Mammary epithelial cell (primary cell): ENCODE measurements at regions not wholly inside any gene's neighbourhood (a gene's known extent, or its start where the extent isn't known, plus 50 kb on each side); places are given as distances from the start of the nearest gene placed in this dataset.

Source experiments
- EZH2 ChIP-seq: IDR thresholded peaks from 2 replicates; pipeline ENCODE4 v1.6.1; 2012; ENCODE audit warnings: low read length, inconsistent platforms, borderline replicate concordance
- TF ChIP-seq, protein P1 (sequence below), 2 donors: IDR thresholded peaks in 1 of 2; conservative IDR thresholded peaks in 1 of 2; 2 replicates each; pipeline ENCODE4 v1.5.1; 2011 to 2012; ENCODE audit warnings: inconsistent platforms in 2 of 2, low read length in 2 of 2, mild to moderate bottlenecking in 2 of 2, control low read depth in 1 of 2, low read depth in 1 of 2; ENCODE audit not compliant: insufficient read depth in 1 of 2; ENCODE audit errors: extremely low read depth in 1 of 2

DNA sequence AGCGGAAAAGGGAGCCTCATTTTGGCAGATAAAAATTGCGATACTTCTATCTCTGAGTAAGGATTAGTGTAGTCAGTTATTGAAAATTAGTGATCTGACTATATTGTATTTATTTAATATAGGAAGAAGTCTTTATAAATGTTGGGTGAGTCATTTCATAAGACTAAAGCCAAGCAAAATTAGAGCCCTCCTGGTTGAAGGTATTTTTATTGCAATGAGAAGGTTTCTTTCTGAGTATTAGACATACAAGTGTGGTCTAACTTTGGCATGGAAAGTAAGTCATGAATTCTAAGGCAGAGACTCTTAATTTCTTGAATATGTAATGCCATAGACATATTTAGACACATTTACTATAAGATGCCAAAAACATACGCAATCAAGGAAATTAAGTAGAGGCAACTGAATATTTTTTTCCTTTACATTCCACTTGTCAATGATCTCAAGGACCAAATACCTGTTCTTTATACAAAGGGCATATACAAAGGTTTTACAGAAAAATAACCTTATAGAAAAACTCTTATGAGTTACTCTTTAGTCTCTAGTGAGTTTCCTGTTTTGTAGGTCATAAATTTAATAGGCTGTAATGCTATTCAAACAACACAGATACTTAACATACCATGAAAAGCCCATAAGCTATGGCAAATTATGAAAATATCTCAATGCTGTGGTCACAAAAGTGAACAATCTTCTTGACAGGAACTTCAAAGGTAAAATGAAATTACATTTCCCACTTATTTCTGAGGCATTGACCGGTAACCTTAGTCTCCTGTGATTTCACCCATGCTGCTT lies 156.6 kb upstream of the BTG1 start:
- TF ChIP-seq, protein P1, sequence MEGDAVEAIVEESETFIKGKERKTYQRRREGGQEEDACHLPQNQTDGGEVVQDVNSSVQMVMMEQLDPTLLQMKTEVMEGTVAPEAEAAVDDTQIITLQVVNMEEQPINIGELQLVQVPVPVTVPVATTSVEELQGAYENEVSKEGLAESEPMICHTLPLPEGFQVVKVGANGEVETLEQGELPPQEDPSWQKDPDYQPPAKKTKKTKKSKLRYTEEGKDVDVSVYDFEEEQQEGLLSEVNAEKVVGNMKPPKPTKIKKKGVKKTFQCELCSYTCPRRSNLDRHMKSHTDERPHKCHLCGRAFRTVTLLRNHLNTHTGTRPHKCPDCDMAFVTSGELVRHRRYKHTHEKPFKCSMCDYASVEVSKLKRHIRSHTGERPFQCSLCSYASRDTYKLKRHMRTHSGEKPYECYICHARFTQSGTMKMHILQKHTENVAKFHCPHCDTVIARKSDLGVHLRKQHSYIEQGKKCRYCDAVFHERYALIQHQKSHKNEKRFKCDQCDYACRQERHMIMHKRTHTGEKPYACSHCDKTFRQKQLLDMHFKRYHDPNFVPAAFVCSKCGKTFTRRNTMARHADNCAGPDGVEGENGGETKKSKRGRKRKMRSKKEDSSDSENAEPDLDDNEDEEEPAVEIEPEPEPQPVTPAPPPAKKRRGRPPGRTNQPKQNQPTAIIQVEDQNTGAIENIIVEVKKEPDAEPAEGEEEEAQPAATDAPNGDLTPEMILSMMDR (conservative IDR thresholded peaks at IDR 0.05 in 1 of 2, IDR thresholded peaks at IDR 0.05 in 1 of 2; ENCODE audit: extremely low read depth in 1 of 2, insufficient read depth in 1 of 2, low read depth in 1 of 2, low read length in 2 of 2) = no peak
- TF ChIP-seq EZH2 = no peak
